ENCODE measurements at regions not wholly inside any gene's neighbourhood (a gene's known extent, or its start where the extent isn't known, plus 50 kb on each side); places are given as distances from the start of the nearest gene placed in this dataset.
"Not testable (repeated sequence)": the region's sequence is repeated elsewhere in the genome, so short reads cannot be mapped to it uniquely, and the experiment has no call there.

GRCh38 chr13:88736026-88736425, 1064.9 kb downstream of the SLITRK5 start:
- DNase-seq = no peak

GRCh38 chr13:88739195-88739594, 1068.0 kb downstream of the SLITRK5 start:
- DNase-seq = no peak

- DNase-seq = no peak
Measured at GRCh38 chr13:88744289-88744688, 1073.1 kb downstream of the SLITRK5 start.

- DNase-seq = no peak
Measured at GRCh38 chr13:88745011-88745410, 1073.8 kb downstream of the SLITRK5 start.

- DNase-seq = no peak
Measured at GRCh38 chr13:88752041-88752440, 1080.9 kb downstream of the SLITRK5 start.

GRCh38 chr13:88754141-88754540, 1083.0 kb downstream of the SLITRK5 start:
- no peak for DNase-seq

- DNase-seq = no peak
Measured at GRCh38 chr13:88761145-88761544, 1090.0 kb downstream of the SLITRK5 start.

- DNase-seq = no peak
Measured at GRCh38 chr13:88764103-88764502, 1092.9 kb downstream of the SLITRK5 start.

- DNase-seq = no peak
Measured at GRCh38 chr13:88800505-88800904, 1129.3 kb downstream of the SLITRK5 start.

GRCh38 chr13:88801361-88801760, 1130.2 kb downstream of the SLITRK5 start:
- DNase-seq = no peak

GRCh38 chr13:88802886-88803285, 1131.7 kb downstream of the SLITRK5 start:
- no peak for DNase-seq

- DNase-seq = no peak
Measured at GRCh38 chr13:88806438-88806837, 1135.3 kb downstream of the SLITRK5 start.

GRCh38 chr13:88817560-88817959, 1146.4 kb downstream of the SLITRK5 start:
- no peak for DNase-seq

GRCh38 chr13:88823114-88823513, 1151.9 kb downstream of the SLITRK5 start:
- no peak for DNase-seq

- no peak for DNase-seq
Measured at GRCh38 chr13:88824218-88824617, 1153.0 kb downstream of the SLITRK5 start.

- DNase-seq = no peak
Measured at GRCh38 chr13:88840085-88840484, 1168.9 kb downstream of the SLITRK5 start.

- DNase-seq = not testable (repeated sequence)
Measured at GRCh38 chr13:88852293-88852692, 1181.1 kb downstream of the SLITRK5 start.

GRCh38 chr13:88857256-88857655, 1186.1 kb downstream of the SLITRK5 start:
- no peak for DNase-seq

GRCh38 chr13:88862095-88862620, 1191.0 kb downstream of the SLITRK5 start:
- DNase-seq = no peak

GRCh38 chr13:88863116-88863515, 1191.9 kb downstream of the SLITRK5 start:
- DNase-seq = no peak

GRCh38 chr13:88866195-88866594, 1195.0 kb downstream of the SLITRK5 start:
- DNase-seq = no peak

GRCh38 chr13:88883741-88884140, 1212.6 kb downstream of the SLITRK5 start:
- no peak for DNase-seq

- DNase-seq = no peak
Measured at GRCh38 chr13:88887045-88887662, 1216.0 kb downstream of the SLITRK5 start.

GRCh38 chr13:88895261-88895941, 1224.2 kb downstream of the SLITRK5 start:
- DNase-seq = no peak

GRCh38 chr13:88896466-88896865, 1225.3 kb downstream of the SLITRK5 start:
- no peak for DNase-seq
